KG1 (cell line): ENCODE measurements at regions not wholly inside any gene's neighbourhood (a gene's known extent, or its start where the extent isn't known, plus 50 kb on each side); places are given as distances from the start of the nearest gene placed in this dataset.
"Not testable (repeated sequence)": the region's sequence is repeated elsewhere in the genome, so short reads cannot be mapped to it uniquely, and the experiment has no call there.

ENCODE experiments used
- DNase-seq: peaks from one replicate; lab custom pipeline; 2025; lab: John Stamatoyannopoulos, UW

DNA sequence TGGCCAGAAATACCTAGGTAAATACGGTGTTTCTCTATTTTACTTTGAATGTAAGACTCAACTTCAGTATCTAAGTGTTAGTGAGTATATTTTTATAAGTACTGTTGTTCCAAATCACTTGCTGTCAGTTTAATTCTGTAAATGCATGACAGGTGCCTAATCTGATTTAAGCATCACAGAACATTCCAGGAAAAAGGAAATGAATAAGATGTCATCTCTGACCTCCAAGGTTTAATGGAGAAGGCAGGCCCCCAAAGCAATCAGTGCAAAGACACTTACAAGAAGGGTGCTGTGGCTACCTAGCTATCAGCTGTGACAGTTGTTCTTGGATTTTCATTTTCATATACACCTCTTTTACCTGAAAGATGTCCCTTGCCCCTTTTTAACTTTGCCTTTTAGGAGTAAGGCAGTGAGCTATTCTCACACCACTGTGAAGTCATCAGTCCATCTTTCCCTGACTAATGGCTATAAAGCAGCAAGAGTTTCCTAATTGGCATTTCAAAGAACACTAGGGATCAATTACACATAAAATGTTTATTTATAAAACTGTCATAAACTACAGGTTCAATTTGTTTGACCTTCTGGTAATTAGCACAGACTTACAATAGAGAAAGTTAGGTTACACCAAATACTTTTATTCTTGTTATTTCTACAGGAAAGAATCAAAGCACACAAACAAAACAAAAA, 427.6 kb downstream of the SPRY2 start:
- DNase-seq, result no peak

- no peak for DNase-seq
These were observed 428.5 kb downstream of the SPRY2 start for GRCh38 chr13:79912403-79912802.

DNA sequence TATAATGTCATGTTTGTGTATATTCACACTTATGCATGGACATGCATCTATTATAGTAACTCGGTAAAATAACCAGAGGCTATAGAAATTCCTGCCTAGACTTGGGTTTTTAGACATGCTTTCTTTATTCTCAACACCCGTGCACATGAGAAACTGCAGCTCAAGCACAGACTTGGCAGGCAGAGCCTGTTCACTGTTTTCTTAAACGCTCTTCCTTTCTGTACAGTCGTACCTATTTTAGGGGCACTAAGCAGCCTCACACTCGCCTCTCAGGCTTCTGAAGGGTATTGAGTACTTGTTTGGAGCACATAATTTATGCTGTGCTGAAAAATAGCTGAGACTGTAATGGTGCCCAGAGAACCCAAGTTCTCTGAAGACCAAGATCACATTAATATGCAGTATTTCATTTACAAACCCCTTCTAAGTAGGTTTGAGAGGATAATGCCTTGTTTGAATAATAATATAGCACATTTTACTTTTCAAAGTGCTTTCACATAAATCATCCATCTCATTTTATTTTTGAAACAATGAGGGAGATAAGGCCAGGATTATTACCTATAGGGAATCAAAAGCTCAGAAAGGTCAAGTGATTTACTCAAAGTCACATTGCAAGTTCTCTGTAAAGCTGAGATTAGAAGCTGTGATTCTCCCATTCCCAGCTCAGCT, 429.9 kb downstream of the SPRY2 start:
- no peak for DNase-seq

GRCh38 chr13:79909644-79910043, 428.7 kb downstream of the NDFIP2 start:
- DNase-seq, result no peak

GRCh38 chr13:79908381-79908780, 427.4 kb downstream of the NDFIP2 start:
- no peak for DNase-seq

GRCh38 chr13:79907527-79907926, 426.6 kb downstream of the NDFIP2 start:
- DNase-seq, result no peak

- no peak for DNase-seq
These were observed 425.4 kb downstream of the NDFIP2 start for GRCh38 chr13:79906345-79906744.

DNA sequence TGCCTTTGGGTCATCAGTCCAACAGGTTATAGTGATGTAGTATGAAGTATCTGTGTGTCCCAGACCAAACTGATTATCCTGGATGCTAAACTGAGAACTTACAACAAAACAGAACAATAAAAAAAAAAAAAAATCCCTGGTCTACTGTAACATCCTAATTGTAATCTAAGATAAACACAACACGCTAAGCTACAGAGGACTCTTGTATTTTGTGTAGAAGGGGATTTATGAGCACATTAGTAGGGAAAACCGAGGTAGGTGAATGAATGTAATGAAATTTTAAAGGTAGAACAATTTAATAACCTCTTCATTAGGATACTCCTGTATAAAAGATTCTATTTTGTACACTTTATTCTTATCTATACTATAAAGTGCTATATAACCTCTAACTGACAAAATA, 424.1 kb downstream of the NDFIP2 start:
- DNase-seq, result no peak

DNA sequence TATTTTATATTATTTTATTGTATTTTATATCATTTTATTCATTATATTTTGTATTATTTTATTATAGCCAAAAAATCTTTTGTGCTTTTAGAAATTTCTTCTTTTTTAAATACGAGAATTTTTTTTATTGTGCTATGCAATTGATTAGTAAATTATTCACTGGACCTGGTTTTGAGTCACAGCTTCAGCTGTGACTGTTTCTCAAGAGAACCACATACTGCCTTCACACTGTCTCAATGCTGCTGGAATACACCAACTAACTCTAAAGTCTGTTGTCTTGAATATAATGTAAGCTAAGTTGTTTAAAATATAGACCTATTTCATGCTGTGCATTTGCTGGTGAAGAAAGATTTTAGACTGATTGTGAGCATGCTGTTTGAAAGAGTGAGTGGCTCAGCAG, 423.6 kb downstream of the NDFIP2 start:
- DNase-seq, result no peak

GRCh38 chr13:79901336-79901735, 420.4 kb downstream of the NDFIP2 start:
- no peak for DNase-seq

DNA sequence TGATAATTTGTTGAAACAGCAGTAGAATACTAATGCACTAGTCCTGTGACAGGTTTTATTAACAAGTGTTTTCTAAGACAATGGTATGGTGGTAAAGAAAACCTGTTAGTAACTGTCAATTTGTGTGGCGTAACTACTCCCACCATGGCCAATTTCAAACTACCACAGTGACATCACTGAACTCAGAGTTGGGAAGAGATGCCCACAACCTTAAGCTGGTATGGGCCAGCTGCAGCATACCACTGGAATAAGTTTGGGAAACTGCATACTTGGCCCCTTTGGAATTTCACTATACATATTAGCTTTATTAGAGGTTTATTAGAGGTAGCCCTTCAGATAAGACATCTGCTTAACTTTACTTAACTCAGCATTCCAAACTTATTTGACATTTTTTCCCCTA, 419.4 kb downstream of the NDFIP2 start:
- DNase-seq, result no peak

- no peak for DNase-seq
These were observed 418.0 kb downstream of the NDFIP2 start for GRCh38 chr13:79898996-79899395.

DNA sequence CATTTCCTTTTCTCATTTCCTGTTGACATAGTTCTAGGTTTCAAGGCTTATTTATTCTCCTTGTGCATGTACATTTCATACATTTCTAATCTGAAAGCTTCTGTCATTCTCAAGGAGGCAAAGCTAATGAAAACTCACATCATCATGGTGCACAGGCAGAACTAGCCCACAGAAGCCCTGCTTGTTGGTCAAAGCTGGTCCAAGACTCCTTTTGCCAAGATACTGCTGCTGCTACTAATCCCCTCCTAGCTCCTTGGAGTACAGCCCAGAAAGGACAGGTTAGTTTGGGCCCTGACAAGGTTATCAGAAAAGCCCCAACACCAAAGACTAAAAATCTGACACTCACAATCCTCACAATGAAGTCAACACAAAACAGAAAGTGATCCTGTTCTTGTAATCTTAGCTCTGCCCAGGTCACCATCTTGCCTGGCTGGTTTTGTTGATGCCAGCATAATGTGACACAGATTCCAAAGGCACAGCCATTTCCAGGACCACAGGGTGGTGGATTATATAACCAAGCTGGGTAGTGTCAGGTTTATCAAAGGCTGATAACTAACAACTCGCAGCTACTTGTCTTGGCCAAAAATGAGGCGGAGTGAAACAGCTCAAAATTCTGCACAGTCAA, 417.4 kb downstream of the NDFIP2 start:
- DNase-seq, result no peak

- no peak for DNase-seq
These were observed 415.9 kb downstream of the NDFIP2 start for GRCh38 chr13:79896851-79897250.

GRCh38 chr13:79895416-79895815, 414.5 kb downstream of the NDFIP2 start:
- no peak for DNase-seq

GRCh38 chr13:79887278-79887677, 406.3 kb downstream of the NDFIP2 start:
- not testable (repeated sequence) for DNase-seq

DNA sequence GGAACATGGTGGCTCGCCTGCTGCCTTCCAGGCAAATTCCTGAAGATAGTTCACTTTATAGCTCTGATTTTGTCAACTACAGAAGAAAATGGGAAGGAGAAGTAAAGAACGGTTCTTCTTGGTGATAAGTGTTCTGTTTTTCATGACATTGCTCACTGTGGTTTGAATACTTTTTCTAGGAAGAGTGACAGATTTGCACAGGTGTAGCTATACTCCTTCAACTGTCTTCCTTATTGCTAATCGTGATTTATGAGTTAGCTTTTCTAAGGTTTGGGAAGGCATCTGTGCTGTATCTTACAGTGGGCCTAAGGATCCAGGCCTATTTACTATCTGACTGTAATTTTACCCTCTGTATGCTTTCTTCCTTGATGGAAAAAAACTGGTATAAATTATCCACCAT, 405.6 kb downstream of the NDFIP2 start:
- DNase-seq, result no peak

GRCh38 chr13:79884890-79885289, 403.9 kb downstream of the NDFIP2 start:
- DNase-seq, result no peak

DNA sequence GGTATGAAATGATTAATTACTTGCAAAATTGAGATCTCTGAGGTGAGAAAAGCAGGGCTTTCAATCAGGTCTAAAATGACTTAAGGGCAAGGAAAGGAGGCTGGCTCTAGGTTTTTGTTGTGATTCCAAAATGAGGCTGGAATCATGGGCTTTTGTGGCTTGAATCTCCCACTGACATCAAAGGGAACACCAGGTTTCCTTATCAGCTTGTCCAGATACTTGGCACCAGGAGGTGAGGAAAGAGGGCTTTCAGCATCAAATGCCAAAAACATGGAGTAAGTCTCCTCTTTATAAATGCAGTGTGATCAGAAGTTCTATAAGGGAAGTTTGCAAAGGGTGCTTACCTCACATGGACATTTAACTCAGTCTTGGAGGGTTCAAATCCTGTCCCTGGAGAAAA, 402.3 kb downstream of the NDFIP2 start:
- DNase-seq, result no peak

- no peak for DNase-seq
These were observed 399.9 kb downstream of the NDFIP2 start for GRCh38 chr13:79880818-79881217.

- DNase-seq, result no peak
These were observed 393.7 kb downstream of the NDFIP2 start for GRCh38 chr13:79874396-79875360.

GRCh38 chr13:79871594-79871993, 390.6 kb downstream of the NDFIP2 start:
- DNase-seq, result no peak
